ENCODE measurements at regions not wholly inside any gene's neighbourhood (a gene's known extent, or its start where the extent isn't known, plus 50 kb on each side); places are given as distances from the start of the nearest gene placed in this dataset.

- peaks cover 10% of the 10 kb centered on the region for H3K4me1 ChIP-seq
- no peak for DNase-seq
- no peak overlapping the region for H3K27ac ChIP-seq
- intact Hi-C loops (cut with DNase I): no loop called here
- ATAC-seq: no peak
- TF ChIP-seq, protein P1, sequence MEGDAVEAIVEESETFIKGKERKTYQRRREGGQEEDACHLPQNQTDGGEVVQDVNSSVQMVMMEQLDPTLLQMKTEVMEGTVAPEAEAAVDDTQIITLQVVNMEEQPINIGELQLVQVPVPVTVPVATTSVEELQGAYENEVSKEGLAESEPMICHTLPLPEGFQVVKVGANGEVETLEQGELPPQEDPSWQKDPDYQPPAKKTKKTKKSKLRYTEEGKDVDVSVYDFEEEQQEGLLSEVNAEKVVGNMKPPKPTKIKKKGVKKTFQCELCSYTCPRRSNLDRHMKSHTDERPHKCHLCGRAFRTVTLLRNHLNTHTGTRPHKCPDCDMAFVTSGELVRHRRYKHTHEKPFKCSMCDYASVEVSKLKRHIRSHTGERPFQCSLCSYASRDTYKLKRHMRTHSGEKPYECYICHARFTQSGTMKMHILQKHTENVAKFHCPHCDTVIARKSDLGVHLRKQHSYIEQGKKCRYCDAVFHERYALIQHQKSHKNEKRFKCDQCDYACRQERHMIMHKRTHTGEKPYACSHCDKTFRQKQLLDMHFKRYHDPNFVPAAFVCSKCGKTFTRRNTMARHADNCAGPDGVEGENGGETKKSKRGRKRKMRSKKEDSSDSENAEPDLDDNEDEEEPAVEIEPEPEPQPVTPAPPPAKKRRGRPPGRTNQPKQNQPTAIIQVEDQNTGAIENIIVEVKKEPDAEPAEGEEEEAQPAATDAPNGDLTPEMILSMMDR (IDR thresholded peaks at IDR 0.05): no peak
- H3K36me3 ChIP-seq: no peaks in the 10 kb centered on the region
- H3K27me3 ChIP-seq (ENCODE audit: low read depth): no peaks in the 10 kb centered on the region
- H3K4me3 ChIP-seq: no peak overlapping the region
- no peaks in the 10 kb centered on the region for H3K9me3 ChIP-seq
These were observed 94.5 kb upstream of the MARCKS start for GRCh38 chr6:113762641-113763040.

- intact Hi-C loops (cut with DNase I): no loop called here
- no peak overlapping the region for H3K27ac ChIP-seq
- no peak for ATAC-seq
These were observed 93.8 kb upstream of the MARCKS start for GRCh38 chr6:113763311-113763766.

DNA sequence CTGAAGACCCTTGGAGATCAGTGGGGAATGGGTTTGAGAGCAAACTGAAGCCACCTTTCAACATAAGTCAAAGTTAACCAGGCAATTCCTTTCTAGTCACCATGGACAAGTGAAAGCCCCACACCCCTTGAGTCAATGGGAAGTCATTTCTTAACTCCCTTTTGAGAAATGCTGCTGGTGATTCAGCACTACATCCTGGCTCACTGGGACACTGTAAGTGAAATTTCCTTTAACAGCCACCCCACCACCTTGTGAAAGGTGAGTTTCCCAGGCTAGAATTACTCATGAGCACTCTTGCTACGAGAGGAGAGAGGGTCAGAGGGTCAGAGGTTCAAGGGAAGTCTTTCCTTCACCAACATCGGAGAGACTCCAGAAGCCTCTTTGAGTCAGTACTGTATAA, 93.3 kb upstream of the MARCKS start:
- no peak for DNase-seq

More at GRCh38 chr6:113763311-113763766, 93.8 kb upstream of the MARCKS start:
- DNase-seq: no peak
- TF ChIP-seq, protein P1 (IDR thresholded peaks at IDR 0.05): no peak
- Histone ChIP-seq H3K4me1 (peaks cover 10% of the 10 kb centered on the region), H3K9me3 (no peaks in the 10 kb centered on the region), H3K27me3 (ENCODE audit: low read depth) (no peaks in the 10 kb centered on the region), H3K36me3 (no peaks in the 10 kb centered on the region), H3K4me3 (no peak overlapping the region)

DNA sequence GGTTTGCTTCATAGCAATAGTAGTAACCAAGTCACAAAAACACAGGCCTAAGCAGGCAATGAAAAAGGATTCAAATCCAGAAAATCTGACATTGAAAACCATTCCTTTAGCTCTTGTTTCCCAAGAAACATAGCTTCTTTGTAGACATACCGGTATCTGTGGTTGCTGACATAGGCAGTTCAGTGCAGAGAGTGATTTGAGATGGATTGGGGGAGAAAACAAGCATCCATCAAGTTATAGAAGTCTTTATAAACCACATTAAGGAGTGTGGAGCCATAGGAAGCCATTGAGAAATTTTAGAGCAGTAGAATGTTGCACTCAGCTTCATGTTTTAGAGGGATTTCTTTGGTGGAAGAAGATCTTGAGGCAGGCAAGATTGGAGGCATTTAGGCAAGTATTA, 91.2 kb upstream of the MARCKS start:
- H3K9me3 ChIP-seq: no peaks in the 10 kb centered on the region
- ATAC-seq (no peak), DNase-seq (no peak)
- H3K27me3 ChIP-seq (ENCODE audit: low read depth): no peaks in the 10 kb centered on the region
- no peak overlapping the region for H3K4me3 ChIP-seq
- H3K27ac ChIP-seq: no peak overlapping the region
- no peaks in the 10 kb centered on the region for H3K36me3 ChIP-seq
- intact Hi-C loops (cut with DNase I): no loop called here
- H3K4me1 ChIP-seq: peaks cover 10% of the 10 kb centered on the region
- TF ChIP-seq, protein P1 (IDR thresholded peaks at IDR 0.05): no peak

More for the DNA sequence above, 93.3 kb upstream of the MARCKS start:
- no peak overlapping the region for H3K4me3 ChIP-seq
- TF ChIP-seq, protein P1 (IDR thresholded peaks at IDR 0.05): no peak
- no peaks in the 10 kb centered on the region for H3K27me3 ChIP-seq (ENCODE audit: low read depth)
- H3K27ac ChIP-seq: no peak overlapping the region
- peaks cover 10% of the 10 kb centered on the region for H3K4me1 ChIP-seq
- H3K9me3 ChIP-seq: no peaks in the 10 kb centered on the region
- peak; percentile 49 to 66 for ATAC-seq
- intact Hi-C loops (cut with DNase I): no loop called here
- no peaks in the 10 kb centered on the region for H3K36me3 ChIP-seq

GRCh38 chr6:113767985-113768384, 89.2 kb upstream of the MARCKS start:
- TF ChIP-seq, protein P1 (IDR thresholded peaks at IDR 0.05): no peak

GRCh38 chr6:113772961-113773360, 84.2 kb upstream of the MARCKS start:
- Histone ChIP-seq H3K27ac (no peak overlapping the region), H3K4me1 (no peaks in the 10 kb centered on the region), H3K9me3 (no peaks in the 10 kb centered on the region), H3K4me3 (no peak overlapping the region), H3K36me3 (no peaks in the 10 kb centered on the region), H3K27me3 (ENCODE audit: low read depth) (no peaks in the 10 kb centered on the region)
- DNase-seq (no peak), ATAC-seq (no peak)
- intact Hi-C loops (cut with DNase I): no loop called here
- TF ChIP-seq, protein P1 (IDR thresholded peaks at IDR 0.05): no peak

More at GRCh38 chr6:113767985-113768384, 89.2 kb upstream of the MARCKS start:
- intact Hi-C loops (cut with DNase I): no loop called here
- DNase-seq (no peak), ATAC-seq (no peak)
- Histone ChIP-seq H3K4me1 (peaks cover 6% of the 10 kb centered on the region), H3K9me3 (no peaks in the 10 kb centered on the region), H3K36me3 (no peaks in the 10 kb centered on the region), H3K4me3 (no peak overlapping the region), H3K27ac (no peak overlapping the region), H3K27me3 (ENCODE audit: low read depth) (no peaks in the 10 kb centered on the region)
